HG02885 (cell line): ENCODE measurements at regions not wholly inside any gene's neighbourhood (a gene's known extent, or its start where the extent isn't known, plus 50 kb on each side); places are given as distances from the start of the nearest gene placed in this dataset.
"Not testable (repeated sequence)": the region's sequence is repeated elsewhere in the genome, so short reads cannot be mapped to it uniquely, and the experiment has no call there.

Source experiments
- ATAC-seq: cut with Tn5 transposase; IDR thresholded peaks from one replicate; pipeline ENCODE4 v1.9.1; 2021; ENCODE audit warnings: mild to moderate bottlenecking; ENCODE audit not compliant: unreplicated experiment, poor library complexity

GRCh38 chr10:5268743-5269142 lies 72.1 kb downstream of the AKR1C4 start:
- ATAC-seq, result no peak

DNA sequence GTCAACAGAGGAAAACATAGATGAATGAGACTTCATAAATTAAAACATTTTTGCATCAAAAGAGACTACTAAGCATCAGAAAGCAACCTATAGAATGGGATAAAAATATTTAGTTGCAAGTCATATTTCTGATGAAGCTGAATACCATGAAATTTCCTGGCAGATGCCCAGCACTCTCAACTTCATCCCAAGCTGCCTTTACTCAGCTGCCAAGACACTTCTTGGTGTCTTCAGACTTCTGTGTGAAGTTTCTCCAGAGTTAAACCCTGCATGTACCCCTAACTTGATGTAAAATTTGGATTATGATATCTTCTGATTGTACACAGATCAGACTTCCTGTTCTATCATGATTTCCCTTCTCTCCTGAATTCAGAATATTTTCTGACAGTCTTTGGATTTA lies 73.2 kb downstream of the AKR1C4 start:
- ATAC-seq, result no peak

DNA sequence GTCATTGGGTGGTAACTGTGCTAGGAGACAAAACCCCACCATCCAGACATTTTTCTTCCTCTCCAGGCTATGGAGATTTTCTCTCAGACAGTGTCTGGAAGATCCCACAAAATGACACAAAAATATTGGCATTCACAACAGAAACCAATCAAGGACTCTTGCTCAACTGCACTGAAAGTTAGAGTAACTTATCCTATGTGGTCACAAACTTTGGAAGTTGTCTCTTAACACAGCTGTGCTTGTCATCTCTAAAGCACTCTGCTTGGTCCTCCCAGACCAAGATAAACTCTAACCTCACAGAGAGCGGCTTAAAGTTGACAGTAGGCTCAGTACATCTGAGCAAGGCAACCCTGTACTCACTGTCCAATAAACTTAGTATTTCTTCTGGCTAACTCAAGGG lies 74.9 kb downstream of the AKR1C4 start:
- no peak for ATAC-seq

DNA sequence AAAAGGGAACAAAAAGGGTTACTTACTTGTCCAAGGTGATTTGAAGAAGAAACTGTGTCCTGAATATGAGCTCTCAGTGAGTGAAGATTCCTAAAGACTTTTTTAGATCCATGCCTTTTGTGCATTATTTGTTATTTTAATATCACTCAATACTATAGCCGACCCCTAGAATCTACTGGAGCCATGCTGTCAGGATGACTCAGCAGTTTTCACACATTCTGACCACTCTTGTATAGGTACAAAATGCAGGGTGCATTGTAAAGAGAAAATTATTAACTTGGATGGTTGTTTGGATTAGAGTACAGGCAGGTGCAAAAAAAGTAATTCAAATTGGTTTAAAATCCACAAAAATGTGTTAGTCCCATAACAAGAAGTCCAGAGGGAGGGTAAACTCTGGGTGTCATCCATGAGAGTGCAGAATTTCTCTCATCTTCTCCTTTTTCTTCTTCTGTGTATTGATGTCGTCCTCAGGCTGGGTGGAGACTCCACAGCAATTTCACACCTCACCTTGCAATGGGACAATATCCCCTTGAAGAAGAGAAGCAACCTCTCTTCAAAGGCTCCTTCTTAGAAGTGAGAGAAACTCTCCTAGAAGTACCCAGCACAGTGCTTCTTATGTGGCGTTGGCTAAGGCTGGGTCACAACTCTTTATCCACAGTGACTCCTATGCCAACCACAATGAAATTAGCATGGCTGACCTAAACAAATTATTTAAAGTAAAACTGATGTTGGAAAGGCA lies 75.6 kb downstream of the AKR1C4 start:
- ATAC-seq, result no peak

DNA sequence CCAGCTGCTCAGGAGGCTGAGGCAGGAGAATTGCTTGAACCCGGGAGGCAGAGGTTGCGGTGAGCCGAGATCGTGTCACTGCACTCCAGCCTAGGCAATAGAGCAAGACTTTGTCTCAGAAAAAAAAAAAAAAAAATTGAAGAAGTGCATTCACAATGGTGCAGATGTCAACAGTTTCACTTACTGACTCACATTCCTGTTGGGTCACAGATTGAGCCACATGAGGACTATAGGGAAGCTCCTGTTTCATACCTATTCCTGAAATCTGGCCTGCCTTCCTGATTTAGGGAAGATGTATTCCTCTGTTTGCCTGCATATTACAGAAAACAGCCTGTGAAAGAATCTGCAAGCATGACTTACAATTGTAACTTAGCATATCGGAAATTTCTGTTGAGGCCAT lies 78.2 kb downstream of the AKR1C4 start:
- no peak for ATAC-seq

DNA sequence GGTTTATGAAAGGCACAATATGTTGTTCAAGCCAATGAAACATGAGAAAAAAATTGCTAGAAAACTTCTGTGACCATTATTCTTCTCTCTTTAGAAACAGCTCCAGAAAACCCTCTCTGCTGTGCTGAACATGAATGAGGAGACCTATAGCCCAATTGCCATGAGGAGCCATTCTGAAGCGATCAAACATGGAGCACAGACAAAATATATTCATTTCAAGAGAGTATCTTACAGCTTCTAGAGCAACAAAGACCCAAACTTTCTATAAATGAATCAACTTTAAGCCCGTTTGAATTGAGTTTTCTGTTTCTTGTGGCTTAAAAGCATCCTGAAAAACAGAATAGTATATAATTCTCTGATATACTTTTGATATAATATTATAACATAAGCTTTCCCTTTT lies 83.4 kb upstream of the UCN3 start:
- no peak for ATAC-seq

DNA sequence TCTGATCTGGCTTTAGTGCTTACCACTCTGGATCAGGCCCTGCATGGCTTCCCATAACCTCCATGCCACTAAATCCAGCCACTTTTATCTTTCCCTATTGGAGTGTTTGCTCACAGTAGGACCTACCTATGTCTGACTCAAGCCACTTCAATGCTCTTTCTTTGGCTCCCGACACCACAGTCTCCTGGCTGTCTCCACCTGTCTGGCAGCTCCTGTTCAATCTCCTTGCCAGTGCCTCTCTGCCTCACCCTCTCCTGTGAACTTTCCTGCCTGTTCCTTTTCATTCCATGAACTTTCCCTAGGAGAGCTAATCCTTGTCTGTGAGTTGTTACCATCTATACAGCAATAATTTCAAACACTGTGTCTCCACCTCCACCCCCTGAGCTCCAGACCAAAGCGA lies 82.6 kb upstream of the UCN3 start:
- ATAC-seq, result no peak

GRCh38 chr10:5283305-5284158 lies 81.2 kb upstream of the UCN3 start:
- ATAC-seq, result peak; percentile 92

DNA sequence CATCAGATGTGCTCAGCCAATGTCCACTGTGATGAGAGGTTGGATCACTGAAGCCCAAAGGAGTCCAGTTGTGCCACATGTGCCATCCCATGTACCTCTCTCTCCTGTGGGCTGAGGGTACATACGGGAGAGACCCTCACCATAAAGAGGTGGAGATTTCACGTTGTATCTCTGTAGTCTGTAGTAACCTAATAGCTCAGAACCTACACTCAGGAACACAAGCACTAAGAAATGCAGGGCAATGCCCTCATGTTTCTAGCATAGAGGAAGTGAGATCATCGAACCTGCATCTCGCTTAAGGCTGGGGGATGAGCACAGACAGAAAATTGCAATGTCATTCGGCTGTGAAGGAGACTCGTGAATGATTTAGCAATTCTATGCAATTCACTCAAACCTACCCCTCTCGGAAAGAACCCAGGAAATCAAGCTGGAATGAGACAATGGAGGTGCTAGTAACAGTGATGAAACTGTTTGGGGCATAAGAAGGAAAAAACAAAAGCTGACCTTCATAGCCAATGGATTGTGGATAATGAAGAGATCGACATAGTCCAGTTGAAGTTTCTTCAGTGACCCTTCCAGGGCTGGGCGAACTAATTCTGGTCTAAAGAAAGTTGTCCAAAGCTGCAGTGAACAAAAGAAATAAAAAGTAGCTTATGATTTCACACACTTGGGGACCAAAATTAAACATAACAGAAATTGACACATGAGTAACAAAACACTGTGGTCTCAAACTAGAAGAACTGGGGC lies 80.3 kb upstream of the UCN3 start:
- ATAC-seq, result peak; percentile 46

- ATAC-seq, result no peak
Measured at GRCh38 chr10:5285186-5285585, 79.6 kb upstream of the UCN3 start.

- no peak for ATAC-seq
Measured at GRCh38 chr10:5288359-5288758, 76.4 kb upstream of the UCN3 start.

DNA sequence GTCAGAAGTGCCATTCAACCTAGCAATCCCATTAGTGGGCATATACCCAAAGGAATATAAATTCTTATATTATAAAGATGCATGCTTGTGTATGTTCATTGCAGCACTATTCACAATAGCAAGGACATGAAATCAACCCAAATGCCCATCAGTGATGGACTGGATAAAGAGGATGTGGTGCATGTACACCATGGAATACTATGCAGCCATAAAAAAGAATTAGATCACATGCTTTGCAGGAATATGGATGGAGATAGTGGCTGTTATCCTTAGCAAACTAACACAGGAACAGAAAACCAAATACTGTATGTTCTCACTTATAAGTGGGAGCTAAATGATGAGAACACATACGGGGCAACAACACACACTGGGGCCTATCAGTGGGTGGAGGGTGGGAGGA lies 75.5 kb upstream of the UCN3 start:
- not testable (repeated sequence) for ATAC-seq

DNA sequence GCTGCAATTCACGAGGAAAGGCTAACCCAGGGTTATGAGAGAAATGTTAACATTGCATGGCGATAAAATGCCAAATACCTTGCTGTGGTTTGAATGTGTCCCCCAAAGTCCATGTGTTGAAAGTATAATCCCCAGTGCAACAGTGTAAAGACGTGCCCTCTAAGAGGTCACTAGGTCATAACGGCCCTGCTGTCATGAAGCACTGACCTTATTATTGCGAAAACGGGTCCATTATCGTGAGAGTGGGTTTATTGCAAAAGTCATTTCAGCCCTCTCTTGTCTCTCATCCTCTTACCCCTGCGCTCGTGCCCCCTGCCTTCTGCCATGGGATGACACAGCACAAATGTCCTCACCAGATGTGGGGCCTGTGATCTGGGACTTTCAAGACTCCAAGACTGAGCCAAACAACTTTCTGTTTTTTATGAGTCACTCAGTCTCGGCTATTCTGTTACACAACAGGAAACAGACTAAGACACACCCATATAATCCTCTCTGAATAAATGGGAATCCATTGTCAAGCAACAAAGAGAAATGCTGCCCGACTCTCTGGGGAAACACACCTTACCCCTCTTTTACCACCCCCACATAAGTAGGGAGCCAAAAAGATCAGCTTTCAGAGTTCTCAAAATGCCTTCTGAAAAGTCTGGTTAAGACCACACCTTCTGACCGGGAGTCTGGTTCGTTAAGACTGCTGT lies 73.1 kb upstream of the UCN3 start:
- ATAC-seq, result no peak

GRCh38 chr10:5292196-5292735 lies 72.5 kb upstream of the UCN3 start:
- ATAC-seq, result no peak

DNA sequence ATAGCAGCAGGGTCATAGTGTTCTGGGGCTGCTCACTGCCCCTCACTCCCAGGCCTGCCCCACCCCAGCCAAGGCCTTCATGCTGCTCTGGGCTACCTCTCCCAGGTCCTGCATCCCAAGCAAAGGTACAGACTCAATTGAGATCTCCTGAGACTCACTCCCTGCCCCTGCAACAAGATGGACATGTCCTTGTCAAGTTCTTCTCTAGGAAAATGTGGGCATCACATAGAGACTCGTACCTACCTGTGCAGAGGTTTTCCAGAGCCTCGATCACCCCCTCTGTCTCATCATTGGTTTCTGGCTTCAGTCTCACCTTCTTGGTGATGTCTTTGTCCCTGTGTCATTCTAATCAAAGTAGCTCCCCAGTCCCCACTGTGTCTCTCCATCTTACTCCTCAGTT lies 71.8 kb upstream of the UCN3 start:
- ATAC-seq, result not testable (repeated sequence)

- ATAC-seq, result no peak
Measured at GRCh38 chr10:5293691-5294550, 70.8 kb upstream of the UCN3 start.

DNA sequence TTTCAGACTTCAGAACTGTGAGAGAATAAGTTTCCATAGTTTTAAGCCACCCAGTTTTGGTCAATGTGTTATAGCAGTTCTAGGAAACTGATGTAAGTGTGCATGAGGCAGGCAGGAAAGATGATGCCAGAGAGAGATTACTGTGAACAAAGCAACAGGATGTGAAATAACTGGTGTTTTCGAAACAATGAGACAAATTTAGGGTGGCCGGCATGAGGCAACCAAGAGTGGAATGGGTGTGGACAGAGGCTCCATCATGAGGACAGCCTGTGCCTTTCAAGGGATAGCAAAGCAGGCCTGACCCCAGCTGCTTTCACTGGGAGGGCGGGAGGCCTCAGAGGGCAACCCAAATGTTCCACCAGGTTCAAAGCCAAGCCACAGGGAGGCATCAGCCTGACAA lies 67.3 kb upstream of the UCN3 start:
- no peak for ATAC-seq

DNA sequence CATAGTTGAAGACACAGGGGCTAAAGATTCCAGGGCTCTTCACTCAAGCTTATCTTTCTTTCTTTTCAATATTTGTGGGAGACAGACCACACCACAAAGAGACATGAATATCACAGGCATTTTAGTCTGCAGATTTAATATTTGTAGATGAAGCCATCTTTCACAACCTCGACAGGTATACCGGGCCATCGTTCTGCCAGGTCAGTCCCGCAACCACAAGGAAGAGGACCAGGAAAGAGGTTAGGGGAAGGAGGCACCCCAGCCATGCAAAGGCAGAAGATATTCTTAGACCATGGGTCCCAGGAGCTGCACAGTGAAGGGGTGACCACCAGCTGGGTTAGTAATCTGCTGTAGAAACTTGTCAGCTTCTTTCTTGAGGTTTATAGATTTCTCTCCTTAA lies 66.8 kb upstream of the UCN3 start:
- ATAC-seq, result no peak

GRCh38 chr10:5299950-5300349 lies 64.8 kb upstream of the UCN3 start:
- no peak for ATAC-seq
